Posterior cingulate gyrus (tissue), 11 donors: ENCODE measurements at regions not wholly inside any gene's neighbourhood (a gene's known extent, or its start where the extent isn't known, plus 50 kb on each side); places are given as distances from the start of the nearest gene placed in this dataset.
"Not testable (repeated sequence)": the region's sequence is repeated elsewhere in the genome, so short reads cannot be mapped to it uniquely, and the experiment has no call there.

ENCODE experiments used
- DNase-seq, 10 donors: peaks; one replicate each; pipeline versions ENCODE4 v3.0.0 to v3.0.0-alpha.2; 2020 to 2021; ENCODE audit warnings: mixed read lengths in 3 of 10
- intact Hi-C: fragments of 100-400 bp; cut with DNase I; formaldehyde crosslinking; loops from one replicate; pipeline ENCODE4 v1.15.1; 2023

DNA sequence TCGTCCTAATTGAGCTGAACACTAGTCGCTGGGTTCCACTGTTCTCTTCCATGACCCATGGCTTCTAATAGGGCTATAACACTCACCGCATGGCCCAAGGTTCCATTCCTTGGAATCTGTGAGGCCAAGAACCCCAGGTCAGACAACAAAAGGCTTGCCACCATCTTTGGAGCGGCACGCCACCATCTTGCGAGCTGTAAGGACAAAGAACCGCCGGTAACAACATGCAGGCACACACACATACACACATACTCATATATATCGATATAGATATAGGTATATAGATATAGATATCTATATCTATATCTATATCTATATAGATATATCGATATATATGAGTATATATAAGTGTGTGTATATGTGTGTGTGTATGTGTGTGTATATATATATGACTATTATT, 657.7 kb downstream of the PRIM2 start:
- intact Hi-C loops, DNase-seq: not testable (repeated sequence)

DNA sequence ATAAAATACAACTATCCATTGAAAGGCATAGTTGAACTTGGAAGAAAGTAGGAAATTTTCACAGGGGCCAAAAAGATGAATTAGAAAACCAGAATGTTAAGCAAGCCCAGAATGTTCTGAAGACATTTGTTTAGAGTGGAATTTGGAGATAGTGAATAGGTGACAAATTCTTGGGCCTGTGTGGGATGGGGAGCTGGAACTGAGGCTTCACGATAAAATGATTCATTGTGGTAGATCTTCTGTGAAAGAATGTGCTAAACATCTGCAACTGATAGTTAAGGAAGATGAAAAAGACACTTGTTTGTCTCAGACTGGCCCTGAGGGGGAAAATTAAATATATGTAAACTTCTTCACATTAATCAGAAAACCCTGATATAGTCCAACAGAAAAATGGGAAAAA, 658.9 kb downstream of the PRIM2 start:
- DNase-seq, intact Hi-C loops: not testable (repeated sequence)

DNA sequence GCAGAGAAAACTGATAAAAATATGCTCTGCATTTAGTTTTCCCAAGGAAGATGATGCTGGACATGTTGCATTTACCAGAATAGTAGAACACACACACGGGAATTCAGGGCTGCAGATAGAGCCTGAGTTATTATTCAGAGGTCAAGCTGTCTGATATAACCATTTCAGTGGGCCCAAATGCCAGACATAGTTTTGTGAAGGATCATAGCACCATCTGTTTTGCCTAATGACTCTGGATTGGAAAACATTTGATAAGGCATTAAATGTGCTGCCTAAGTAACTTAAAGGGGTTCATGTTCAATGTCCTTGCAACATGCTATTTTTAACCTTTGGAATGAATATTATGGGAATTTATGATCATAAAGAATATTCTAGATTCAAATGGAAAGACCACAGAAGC, 666.2 kb downstream of the PRIM2 start:
- DNase-seq, intact Hi-C loops: not testable (repeated sequence)

DNA sequence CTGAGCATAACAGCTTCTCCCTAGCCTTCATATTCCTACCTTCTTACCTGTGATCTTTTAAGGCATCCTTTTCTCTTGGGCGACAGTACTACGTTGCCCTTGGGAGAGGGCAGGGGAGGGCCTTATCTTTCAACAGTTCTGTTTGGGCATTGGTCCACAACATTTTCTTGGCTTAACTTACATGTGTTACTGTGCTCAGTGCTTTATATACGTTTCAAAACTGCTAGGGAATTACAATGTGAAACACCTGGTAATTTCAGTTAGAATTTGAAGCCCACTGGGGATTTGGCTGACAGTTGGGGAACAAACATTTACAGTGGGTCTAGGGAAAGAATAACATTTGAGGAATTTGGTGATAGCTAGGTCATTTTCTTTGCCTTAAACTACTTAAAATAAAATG, 667.1 kb downstream of the PRIM2 start:
- DNase-seq, intact Hi-C loops: not testable (repeated sequence)

DNA sequence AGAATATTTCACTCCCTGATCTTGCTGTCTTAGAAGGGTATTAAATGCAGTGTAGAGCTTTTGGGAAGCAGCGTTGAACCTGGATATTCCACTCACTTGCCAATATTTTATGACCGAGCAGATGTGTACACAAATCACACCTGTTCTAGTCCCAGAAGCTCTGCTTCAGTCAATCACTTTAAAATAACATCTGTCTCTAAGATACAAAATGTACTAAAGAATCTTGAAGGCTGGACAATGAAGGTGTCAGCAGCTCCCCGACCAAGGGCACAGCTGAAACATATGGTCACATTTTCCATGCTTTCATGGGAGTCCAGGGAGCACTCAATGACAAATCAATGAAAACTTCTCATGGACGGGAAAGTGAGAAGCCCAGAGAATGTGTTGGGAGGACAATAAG, 668.3 kb downstream of the PRIM2 start:
- intact Hi-C loops, DNase-seq: not testable (repeated sequence)

DNA sequence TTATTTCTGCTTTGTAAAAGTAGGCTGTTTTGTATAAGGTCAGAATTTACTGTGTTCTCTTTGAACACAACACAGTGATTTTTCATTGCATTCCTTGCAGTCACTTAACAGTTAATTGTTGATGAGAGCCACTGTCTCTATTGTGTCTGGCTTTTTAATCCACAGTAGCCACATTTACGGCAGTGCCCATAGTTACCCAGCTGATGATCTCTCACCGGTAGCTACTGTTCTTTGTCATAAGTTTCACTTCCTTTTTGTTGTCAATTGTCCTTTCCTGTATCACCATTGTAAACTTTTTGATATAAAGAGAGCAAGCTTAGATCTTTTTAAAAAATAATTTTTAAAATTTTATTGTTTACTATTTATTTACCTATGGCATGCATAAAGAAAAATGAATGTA, 669.2 kb downstream of the PRIM2 start:
- intact Hi-C loops, DNase-seq: not testable (repeated sequence)

DNA sequence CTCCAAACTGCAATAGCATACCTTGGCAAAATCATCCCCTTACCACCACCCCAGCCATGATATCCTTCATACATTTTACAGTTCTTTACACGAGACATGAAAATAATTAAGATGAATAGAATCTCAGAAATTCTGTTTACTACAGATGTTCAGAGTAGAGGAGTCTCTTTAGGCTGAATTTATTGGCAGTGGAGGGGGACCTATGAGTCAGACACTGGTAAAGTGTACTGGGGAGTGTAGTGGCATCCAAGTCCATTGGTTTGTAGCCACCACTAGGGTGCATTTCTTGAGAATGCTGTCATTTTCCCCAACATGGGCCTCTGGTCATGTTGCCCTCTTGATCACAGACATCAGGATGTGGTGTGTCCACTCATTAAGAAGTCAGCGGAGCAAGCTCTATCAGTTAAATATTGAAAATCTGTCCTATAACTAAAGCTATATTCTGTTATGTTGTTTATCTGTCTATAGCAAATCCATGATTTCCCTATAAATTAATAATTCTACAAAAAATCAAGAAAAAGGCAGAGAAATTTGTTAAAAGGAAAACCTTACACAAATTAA, 672.2 kb downstream of the PRIM2 start:
- intact Hi-C loops = not testable (repeated sequence)

DNA sequence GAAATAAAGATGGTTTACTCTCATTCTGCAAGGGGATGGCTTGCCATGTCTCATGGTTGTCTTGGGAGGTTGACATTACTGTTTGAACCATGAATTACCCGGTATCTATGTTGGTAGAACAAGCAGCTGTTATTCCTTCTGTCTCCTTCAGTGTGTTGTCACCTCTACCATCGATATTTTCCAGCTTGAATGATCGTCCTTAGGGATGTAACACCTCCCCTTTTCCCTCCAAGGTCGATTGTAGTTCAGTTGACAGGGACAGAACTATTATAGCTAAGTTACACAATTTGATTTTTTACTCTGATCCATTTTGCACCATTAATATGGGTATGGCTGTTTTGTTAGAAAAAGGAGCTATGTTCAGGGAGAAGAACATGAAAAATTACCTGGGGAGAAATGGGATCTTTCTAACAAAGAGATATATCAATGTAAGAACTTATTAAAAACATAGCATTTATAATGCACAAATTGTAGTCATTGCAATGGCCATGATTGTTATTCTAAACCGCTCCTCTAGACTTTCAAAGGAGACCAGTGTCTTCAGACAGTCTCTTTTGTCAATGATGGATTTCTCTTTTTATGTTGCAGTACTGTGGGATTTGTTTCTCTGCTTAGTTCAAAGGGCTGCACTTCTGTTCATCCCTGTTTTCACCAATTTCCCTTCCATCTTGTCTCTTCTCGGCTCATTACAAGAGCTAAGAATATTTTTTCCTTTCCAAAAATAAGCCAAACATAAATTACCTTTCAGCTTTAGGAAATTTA, 681.6 kb downstream of the PRIM2 start:
- DNase-seq, intact Hi-C loops: not testable (repeated sequence)

More for the DNA sequence above, 672.2 kb downstream of the PRIM2 start:
- DNase-seq = not testable (repeated sequence)

DNA sequence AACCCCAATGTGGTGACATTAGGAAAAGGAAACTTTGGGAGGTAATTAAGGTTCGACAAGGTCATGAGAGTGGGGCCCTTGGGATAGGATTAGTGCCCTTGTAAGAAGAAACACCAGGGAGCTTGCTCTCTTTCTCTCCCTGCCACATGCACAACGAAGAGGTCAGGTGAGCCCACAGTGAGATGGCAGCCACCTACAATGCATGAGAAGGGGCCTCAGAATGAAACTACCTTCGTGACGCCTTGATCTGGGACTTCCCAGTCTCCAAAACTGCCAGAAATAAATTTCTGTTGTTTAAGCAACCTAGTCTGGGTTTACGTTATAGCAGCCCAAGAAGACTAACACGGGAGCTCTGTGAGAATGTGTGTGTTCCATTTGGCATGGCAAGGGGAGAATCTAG, 682.8 kb downstream of the PRIM2 start:
- intact Hi-C loops, DNase-seq: not testable (repeated sequence)

DNA sequence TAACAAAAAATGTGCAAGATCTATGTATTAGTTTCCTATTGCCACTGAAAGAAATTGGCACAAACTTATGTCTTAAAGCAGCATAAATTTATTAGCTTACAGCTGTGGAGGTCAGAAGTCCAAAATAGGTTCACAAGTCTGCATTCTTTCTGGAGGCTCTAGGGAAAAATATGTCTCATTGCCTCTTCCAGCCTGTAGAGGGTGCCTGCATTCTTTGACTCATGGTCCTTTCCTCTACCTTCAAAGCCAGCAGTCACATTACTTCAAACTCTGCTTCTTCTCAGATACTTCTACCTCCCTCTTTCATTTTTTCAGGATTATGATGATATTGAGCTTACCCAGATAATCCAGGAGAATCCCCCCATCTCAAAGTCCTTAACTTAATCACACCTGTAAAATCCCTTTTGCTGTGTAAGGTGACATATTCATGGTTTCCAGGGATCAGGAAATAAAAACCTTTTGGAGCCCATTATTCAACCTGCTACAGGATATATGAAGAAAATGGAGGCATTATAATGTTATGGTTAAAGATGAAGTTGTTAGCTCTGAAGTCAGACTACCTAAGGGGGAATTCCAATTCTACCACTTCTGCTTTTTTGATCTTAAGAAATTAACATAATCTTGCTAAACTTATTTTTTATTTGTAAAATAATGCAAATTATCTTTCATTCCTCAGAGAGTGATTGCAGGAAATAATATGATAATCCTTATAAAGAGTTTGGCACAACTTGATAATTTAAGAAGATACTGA, 686.2 kb downstream of the PRIM2 start:
- intact Hi-C loops, DNase-seq: not testable (repeated sequence)

DNA sequence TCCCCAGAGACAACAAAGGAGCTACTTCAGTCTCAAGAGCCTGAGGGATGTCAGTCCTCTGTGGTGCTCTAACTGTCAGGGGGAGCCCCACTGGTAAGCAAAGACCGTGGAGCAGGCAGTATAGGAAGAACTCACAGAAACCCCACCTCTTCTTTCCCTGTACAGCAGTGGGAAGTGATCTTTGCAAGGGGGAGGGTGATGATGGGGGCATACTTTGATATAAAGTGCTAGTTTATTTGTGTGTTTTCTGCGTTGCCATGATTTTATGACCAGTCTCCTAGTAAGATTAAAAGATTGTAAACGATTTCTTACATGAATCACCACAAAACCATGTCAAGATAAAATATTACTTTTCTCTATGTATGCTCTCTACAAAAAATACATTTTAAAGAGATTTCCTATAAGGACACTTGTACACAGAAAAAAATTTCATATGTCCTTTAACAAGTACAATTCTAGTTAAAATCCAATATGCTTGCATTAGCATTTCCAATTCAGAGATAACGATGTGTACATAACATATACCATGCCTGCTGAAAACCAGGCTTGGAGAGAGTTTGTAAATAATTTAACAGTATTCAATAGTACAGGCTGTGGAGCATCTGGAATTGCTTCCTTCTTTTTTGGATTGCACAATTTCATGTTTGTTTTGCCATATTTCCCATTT, 690.0 kb downstream of the PRIM2 start:
- intact Hi-C loops, DNase-seq: not testable (repeated sequence)

DNA sequence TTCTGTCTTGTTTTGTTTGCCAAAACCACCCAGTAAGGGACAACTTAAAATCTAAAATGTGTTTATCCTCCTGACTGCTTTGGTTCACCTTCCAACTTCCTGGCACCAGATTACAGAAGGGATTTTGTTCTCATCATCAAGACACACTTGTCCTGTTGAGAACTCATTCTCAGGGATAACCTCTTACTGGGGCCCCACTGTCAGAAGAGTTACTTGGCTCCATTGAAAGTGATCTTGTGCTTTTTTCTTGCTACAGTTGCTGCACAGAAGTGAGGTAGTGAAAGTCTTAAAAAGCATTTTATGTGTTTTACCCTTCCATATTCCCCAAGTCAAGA, 690.5 kb downstream of the PRIM2 start:
- DNase-seq, intact Hi-C loops: not testable (repeated sequence)

DNA sequence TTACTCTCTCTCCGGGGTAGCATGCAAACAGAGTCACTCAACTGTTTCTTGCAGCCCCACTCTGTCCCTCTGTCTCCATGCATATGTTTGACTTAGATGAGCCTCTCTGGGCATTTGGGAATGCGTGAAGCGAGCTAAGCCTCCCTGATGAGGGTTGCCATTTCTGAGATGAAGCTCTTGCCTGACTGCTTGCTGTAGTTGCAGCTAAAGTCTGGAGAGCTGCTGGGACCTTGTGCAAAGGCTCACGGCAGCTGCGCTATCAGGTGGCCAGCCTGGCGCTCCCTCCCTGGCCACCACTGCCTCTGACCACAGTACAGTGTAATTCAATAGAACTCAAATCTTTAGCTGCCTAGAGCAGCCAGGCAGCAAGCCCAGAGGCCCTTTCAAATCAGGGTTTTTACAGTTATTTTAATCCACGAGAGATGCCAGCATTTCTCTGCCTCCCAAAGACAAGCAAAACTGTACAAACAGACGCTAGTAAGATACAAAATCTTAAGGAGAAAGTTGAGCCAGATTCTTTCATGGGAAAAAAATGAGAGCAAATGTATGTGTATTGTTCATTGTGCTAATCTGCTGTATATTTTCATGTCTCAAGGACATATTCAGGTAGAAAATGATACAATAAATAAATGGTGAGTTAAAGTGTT, 694.6 kb downstream of the PRIM2 start:
- intact Hi-C loops = not testable (repeated sequence)
- peak in 7 of 10 donors; percentile 9 to 89 (median 19) for DNase-seq

DNA sequence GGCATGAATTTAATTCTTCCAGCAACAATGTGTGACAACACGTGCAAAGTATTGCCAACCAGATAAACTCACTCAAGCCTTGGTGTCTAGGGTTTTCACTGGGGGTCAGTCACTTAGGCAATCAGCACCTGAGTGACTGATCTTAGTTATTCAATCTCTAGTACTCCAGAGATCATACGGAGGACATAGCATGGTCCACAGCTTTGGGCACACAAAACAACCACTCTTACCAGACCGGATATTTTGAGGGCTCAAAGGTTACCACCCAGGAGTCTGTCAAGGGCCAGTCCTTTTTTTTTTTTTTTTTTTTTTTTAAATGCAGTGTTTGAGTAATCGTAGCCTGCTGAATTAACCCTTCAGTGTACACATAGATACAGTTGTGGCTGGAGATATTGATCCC, 699.2 kb downstream of the PRIM2 start:
- DNase-seq, intact Hi-C loops: not testable (repeated sequence)

DNA sequence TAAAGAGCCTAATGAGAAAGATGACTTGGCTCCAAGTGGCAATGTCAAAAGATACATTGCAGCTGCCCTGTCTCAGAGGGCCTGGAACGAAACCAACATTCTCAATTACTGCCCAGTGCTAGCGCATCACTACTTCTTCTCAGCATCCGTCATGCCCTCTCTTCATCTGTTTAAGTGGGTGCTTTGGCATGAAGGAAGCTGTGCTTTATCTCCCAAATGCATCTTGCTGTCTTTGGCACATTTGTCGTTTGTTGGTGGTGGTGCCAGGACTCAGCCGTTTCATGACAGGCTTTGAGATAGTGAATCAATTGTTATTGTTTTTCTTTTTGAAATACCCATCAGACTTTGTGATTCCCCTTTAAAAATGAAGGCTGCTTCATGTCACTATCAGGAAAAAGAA, 710.8 kb downstream of the PRIM2 start:
- intact Hi-C loops = not testable (repeated sequence)

DNA sequence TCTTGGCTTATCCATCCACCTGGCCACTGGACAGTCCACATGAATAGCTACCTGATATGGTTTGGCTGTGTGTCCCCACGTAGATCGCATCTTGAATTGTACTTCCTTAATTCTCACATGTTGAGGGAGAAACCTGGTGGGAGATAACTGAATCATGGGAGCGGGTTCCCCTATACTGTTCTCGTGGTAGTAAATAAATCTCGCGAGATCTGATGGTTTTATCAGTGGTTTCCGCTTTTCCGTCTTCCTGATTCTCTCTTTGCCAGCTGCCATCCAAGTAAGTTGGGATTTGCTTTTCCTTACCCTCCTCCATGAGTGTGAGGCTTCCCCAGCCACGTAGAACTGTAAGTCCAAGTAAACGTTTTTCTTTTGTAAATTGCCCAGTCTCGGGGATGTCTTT, 720.8 kb downstream of the PRIM2 start:
- intact Hi-C loops, DNase-seq: not testable (repeated sequence)

More for the DNA sequence above, 710.8 kb downstream of the PRIM2 start:
- DNase-seq = not testable (repeated sequence)

DNA sequence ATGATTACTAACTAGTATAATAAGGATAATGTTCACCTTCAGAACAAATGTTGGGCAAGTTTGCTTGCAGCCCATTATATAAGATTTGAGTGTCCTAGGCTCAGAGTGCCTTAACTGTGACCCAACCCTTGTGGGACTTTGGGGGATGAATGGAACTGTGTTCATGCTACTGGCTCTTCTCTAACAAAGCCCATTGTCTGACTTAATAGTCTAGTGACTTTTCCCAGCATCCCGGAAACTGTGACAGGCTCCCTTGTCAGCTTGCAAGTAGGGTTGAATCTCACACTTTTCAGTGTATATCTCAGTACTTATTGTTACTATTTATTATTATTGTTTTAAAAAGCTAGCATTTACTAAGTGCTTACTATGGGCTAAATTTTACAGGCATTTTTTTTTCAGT, 729.2 kb downstream of the PRIM2 start:
- intact Hi-C loops, DNase-seq: not testable (repeated sequence)

DNA sequence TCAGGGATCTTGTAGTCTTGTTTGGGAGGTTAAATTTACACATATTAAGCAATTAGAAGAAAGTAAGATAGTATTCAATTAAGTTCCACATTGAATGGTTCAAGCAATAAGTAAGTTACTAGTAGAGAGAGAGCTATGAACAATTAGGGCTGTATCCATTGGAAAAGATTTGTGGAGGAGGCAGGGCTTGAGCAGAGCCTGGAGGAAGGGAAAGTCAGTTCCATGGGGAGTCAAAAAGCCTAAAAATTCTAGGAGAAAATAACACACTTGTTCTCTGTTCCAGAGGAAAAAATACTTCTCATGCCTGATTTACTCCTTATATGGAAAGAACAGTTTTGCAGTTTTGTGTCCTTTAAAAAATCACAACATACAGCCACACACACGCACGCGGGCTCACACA, 730.0 kb downstream of the PRIM2 start:
- intact Hi-C loops, DNase-seq: not testable (repeated sequence)

DNA sequence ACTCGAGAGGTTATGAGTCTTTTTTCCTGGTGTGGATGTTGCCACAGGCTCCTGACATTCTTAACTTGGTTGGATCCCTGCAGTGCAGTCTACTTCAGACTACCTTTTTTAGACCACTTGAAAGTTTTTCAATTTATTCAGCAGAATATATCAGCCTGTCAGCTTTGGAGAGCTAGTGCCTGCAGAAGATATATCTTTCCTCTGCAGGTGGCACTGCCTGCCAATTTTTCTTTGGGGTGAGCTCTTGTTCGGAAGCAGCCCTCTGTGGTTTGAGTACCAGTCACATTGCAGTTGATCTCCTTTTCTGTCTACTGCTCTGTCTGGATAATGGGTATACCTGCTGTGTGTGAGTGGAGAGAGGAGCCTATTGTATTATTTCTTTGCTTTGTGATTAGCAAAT, 730.4 kb downstream of the PRIM2 start:
- DNase-seq = peak in 6 of 10 donors; percentile 8 to 82 (median 10)
- intact Hi-C loops = not testable (repeated sequence)

DNA sequence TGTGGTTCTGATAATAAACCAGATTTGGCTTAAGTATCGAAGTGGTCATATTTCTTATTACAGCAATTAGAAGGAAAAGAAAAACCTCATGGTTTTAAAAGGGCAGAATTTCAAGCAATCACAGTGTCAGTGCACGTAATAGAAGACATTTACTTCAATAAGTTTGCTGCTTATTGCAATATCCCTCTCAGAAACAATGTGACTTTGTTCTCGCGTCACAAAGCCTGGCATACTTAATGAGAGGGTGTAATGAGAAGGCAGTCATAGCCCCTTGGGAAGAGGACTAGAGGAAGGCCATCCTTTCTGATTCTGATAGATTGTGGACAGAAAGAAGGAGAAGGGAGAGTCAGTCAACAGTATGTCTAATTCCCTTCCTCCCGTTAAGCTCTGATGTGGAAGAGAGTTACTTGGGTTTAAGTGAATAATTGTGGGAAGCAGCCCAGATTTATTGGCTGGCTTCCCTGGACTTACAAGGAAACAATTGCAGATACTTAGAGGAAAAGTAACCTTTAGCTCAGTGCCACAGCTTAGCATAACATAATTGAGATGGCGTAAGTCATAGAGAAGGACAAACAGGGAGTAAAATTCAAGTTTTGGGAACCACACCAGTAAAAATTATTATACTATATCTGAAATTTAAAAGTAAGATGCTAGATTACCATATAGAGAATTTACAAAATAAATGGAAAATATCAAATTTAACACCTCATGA, 738.2 kb downstream of the PRIM2 start:
- intact Hi-C loops, DNase-seq: not testable (repeated sequence)
